ENCODE measurements at regions not wholly inside any gene's neighbourhood (a gene's known extent, or its start where the extent isn't known, plus 50 kb on each side); places are given as distances from the start of the nearest gene placed in this dataset.

- no peaks in the 10 kb centered on the region for H3K4me1 ChIP-seq (ENCODE audit: control insufficient read depth in 1 of 2, insufficient read depth in 2 of 2, low read length in 2 of 2)
- no peaks in the 10 kb centered on the region for H3K4me1 Mint-ChIP-seq
- H3K36me3 Mint-ChIP-seq, result no peaks in the 10 kb centered on the region
- TF ChIP-seq, protein P1, sequence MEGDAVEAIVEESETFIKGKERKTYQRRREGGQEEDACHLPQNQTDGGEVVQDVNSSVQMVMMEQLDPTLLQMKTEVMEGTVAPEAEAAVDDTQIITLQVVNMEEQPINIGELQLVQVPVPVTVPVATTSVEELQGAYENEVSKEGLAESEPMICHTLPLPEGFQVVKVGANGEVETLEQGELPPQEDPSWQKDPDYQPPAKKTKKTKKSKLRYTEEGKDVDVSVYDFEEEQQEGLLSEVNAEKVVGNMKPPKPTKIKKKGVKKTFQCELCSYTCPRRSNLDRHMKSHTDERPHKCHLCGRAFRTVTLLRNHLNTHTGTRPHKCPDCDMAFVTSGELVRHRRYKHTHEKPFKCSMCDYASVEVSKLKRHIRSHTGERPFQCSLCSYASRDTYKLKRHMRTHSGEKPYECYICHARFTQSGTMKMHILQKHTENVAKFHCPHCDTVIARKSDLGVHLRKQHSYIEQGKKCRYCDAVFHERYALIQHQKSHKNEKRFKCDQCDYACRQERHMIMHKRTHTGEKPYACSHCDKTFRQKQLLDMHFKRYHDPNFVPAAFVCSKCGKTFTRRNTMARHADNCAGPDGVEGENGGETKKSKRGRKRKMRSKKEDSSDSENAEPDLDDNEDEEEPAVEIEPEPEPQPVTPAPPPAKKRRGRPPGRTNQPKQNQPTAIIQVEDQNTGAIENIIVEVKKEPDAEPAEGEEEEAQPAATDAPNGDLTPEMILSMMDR (IDR thresholded peaks at IDR 0.05), result no peak
- no peak overlapping the region for H3K4me2 ChIP-seq (replicated peaks; ENCODE audit: extremely low read depth, low read length, poor library complexity, severe bottlenecking)
- WGBS (ENCODE audit: insufficient coverage), result no CpG with 5 or more reads among the region's 5 CpGs
- H3K27me3 ChIP-seq (ENCODE audit: control insufficient read depth in 2 of 2, insufficient read depth in 2 of 2, low read length in 2 of 2), result no peaks in the 10 kb centered on the region
- no peak overlapping the region for H3K4me3 ChIP-seq (replicated peaks in 1 of 3; ENCODE audit: low read depth in 2 of 3, low read length in 3 of 3)
- H3K79me2 ChIP-seq (ENCODE audit: insufficient read depth, low read length), result no peaks in the 10 kb centered on the region
- intact Hi-C loops (cut with micrococcal nuclease), result no loop called here
- H2AFZ ChIP-seq (ENCODE audit: insufficient read depth, low read depth, low read length, poor library complexity, severe bottlenecking), result no peak overlapping the region
- no peak overlapping the region for H3K9ac ChIP-seq (ENCODE audit: insufficient read depth, low read length, poor library complexity, severe bottlenecking)
- no peak overlapping the region for H3K27ac Mint-ChIP-seq
- no peaks in the 10 kb centered on the region for H3K36me3 ChIP-seq (replicated peaks in 1 of 2; ENCODE audit: control insufficient read depth in 1 of 2, insufficient read depth in 2 of 2, low read length in 2 of 2)
- H3K27ac ChIP-seq (ENCODE audit: low read depth in 1 of 2, low read length in 2 of 2), result no peak overlapping the region
- peaks cover 5 to 16% of the 10 kb centered on the region in 2 donors for H3K9me3 ChIP-seq (replicated peaks in 1 of 2; ENCODE audit: control insufficient read depth in 1 of 2, insufficient read depth in 1 of 2, low read length in 2 of 2)
- DNase-seq, result no peak
- H3K4me3 Mint-ChIP-seq, result no peak overlapping the region
- peaks cover 3 to 22% (median 6%) of the 10 kb centered on the region in 7 donors for H3K9me3 Mint-ChIP-seq
- no peaks in the 10 kb centered on the region for H4K20me1 ChIP-seq (ENCODE audit: insufficient read depth, low read length)
- no peaks in the 10 kb centered on the region for H3K27me3 Mint-ChIP-seq (ENCODE audit: low read depth in 3 of 3)
Measured at GRCh38 chr11:106400949-106401570, 323.6 kb downstream of the AASDHPPT start.

DNA sequence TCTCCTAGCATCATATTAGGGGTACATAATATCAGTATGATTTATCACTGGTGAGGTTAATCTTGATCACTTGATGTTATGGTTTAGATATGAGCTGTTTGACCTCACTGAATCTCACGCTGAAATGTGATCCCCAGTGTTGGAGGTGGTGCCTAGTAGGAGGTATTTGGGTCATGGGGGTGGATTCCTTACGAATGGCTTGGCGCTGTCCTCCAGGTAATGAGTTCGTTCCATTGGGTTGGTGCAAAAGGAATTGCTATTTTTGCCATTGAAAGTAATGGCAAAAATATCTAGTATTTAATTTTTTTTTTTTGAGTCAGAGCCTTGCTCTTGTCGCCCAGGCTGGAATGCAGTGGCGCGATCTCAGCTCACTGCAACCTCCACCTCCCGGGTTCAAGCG lies 326.3 kb downstream of the AASDHPPT start:
- no peaks in the 10 kb centered on the region for H3K36me3 Mint-ChIP-seq
- H2AFZ ChIP-seq (ENCODE audit: insufficient read depth, low read depth, low read length, poor library complexity, severe bottlenecking), result no peak overlapping the region

More for the DNA sequence above, 326.3 kb downstream of the AASDHPPT start:
- TF ChIP-seq, protein P1 (IDR thresholded peaks at IDR 0.05), result no peak
- H3K4me2 ChIP-seq (replicated peaks; ENCODE audit: extremely low read depth, low read length, poor library complexity, severe bottlenecking), result no peak overlapping the region
- peaks cover 0 to 19% (median 5%) of the 10 kb centered on the region in 7 donors for H3K9me3 Mint-ChIP-seq
- H3K4me3 ChIP-seq (replicated peaks in 1 of 3; ENCODE audit: low read depth in 2 of 3, low read length in 3 of 3), result no peak overlapping the region
- H3K4me1 ChIP-seq (ENCODE audit: control insufficient read depth in 1 of 2, insufficient read depth in 2 of 2, low read length in 2 of 2), result no peaks in the 10 kb centered on the region
- intact Hi-C loops (cut with micrococcal nuclease), result no loop called here
- no peak for DNase-seq
- H4K20me1 ChIP-seq (ENCODE audit: insufficient read depth, low read length), result no peaks in the 10 kb centered on the region
- no peak overlapping the region for H3K27ac Mint-ChIP-seq
- H3K27me3 ChIP-seq (ENCODE audit: control insufficient read depth in 2 of 2, insufficient read depth in 2 of 2, low read length in 2 of 2), result no peaks in the 10 kb centered on the region
- no peak overlapping the region for H3K27ac ChIP-seq (ENCODE audit: low read depth in 1 of 2, low read length in 2 of 2)
- no peaks in the 10 kb centered on the region for H3K27me3 Mint-ChIP-seq (ENCODE audit: low read depth in 3 of 3)
- peaks cover 0 to 14% of the 10 kb centered on the region in 2 donors for H3K9me3 ChIP-seq (replicated peaks in 1 of 2; ENCODE audit: control insufficient read depth in 1 of 2, insufficient read depth in 1 of 2, low read length in 2 of 2)
- H3K79me2 ChIP-seq (ENCODE audit: insufficient read depth, low read length), result no peaks in the 10 kb centered on the region
- no peak overlapping the region for H3K9ac ChIP-seq (ENCODE audit: insufficient read depth, low read length, poor library complexity, severe bottlenecking)
- no peaks in the 10 kb centered on the region for H3K4me1 Mint-ChIP-seq
- no peak overlapping the region for H3K4me3 Mint-ChIP-seq
- 94% methylated on average over 2 of the region's 9 CpGs for WGBS (ENCODE audit: insufficient coverage)
- H3K36me3 ChIP-seq (replicated peaks in 1 of 2; ENCODE audit: control insufficient read depth in 1 of 2, insufficient read depth in 2 of 2, low read length in 2 of 2), result no peaks in the 10 kb centered on the region
